Kidney capillary endothelial cell (primary cell): ENCODE measurements at regions not wholly inside any gene's neighbourhood (a gene's known extent, or its start where the extent isn't known, plus 50 kb on each side); places are given as distances from the start of the nearest gene placed in this dataset.
"Not testable (repeated sequence)": the region's sequence is repeated elsewhere in the genome, so short reads cannot be mapped to it uniquely, and the experiment has no call there.

ENCODE experiments used
- DNase-seq: peaks from one replicate; pipeline ENCODE4 v3.0.0-alpha.2; 2018; ENCODE audit warnings: low spot score

DNA sequence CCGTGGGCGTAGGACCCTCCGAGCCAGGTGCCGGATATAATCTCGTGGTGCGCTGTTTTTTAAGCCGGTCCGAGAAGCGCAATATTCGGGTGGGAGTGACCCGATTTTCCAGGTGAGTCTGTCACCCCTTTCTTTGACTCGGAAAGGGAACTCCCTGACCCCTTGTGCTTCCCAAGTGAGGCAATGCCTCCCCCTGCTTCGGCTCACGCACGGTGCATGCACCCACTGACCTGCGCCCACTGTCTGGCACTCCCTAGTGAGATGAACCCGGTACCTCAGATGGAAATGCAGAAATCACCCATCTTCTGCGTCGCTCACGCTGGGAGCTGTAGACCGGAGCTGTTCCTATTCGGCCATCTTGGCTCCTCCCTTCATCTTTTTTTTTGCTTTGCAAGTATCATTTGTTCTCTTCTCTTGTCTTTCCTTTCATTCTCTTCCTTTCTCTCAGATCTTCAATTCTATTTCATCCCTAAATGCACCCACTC, 50.2 kb upstream of the CSNK1A1L start:
- not testable (repeated sequence) for DNase-seq
